Right atrium auricular region (tissue), 2 donors: ENCODE measurements at regions not wholly inside any gene's neighbourhood (a gene's known extent, or its start where the extent isn't known, plus 50 kb on each side); places are given as distances from the start of the nearest gene placed in this dataset.

Experiments
- DNase-seq: peaks from one replicate; pipeline ENCODE4 v3.0.0-alpha.2; 2019; ENCODE audit warnings: low spot score
- H3K27ac ChIP-seq, 2 donors: fragments of 200-600 bp; sonication (generic); 1 replicate in 1 of 2; 2 replicates in 1 of 2; pipeline ENCODE4 v1.5.1; 2016 to 2019
- H3K27me3 ChIP-seq, 2 donors: fragments of 200-600 bp; sonication (generic); one replicate each; pipeline versions ENCODE4 v1.5.1 to v1.6.0; 2017 to 2019
- H3K36me3 ChIP-seq: fragments of 200-600 bp; sonication (generic); one replicate; pipeline ENCODE4 v1.5.1; 2016
- H3K4me1 ChIP-seq, 2 donors: fragments of 200-600 bp; sonication (generic); one replicate each; pipeline versions ENCODE4 v1.5.1 to v1.6.0; 2017 to 2019
- H3K4me3 ChIP-seq, 2 donors: fragments of 200-600 bp; sonication (generic); 1 replicate in 1 of 2; 2 replicates in 1 of 2; pipeline ENCODE4 v1.5.1; 2017 to 2019; ENCODE audit warnings: mild to moderate bottlenecking in 1 of 2, moderate library complexity in 1 of 2
- H3K9me3 ChIP-seq, 2 donors: fragments of 200-600 bp; sonication (generic); one replicate each; pipeline ENCODE4 v1.5.1; 2019
- TF ChIP-seq, protein P1 (sequence below), 2 donors: fragments of 200-600 bp; sonication (generic); IDR thresholded peaks; one replicate each; pipeline ENCODE4 v1.5.1; 2019; ENCODE audit warnings: antibody characterized with exemption in 2 of 2

DNA sequence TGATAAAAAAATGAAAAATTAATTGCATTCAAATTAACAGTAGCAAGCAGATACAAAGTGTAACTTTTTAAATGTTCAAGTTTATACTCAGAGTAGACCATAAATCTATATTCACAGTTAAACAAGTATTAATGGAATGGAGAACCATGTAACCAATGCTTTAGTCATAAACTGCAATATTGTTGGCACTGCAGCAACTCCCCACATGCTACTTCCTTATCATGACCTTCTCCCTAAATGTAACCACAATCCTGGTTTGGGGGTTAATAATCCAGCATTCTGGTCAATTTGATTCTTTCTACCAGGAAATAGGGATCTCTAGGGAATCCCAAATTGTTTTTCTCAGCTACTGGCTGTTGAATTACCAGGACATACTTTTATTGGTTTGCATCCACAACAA is 223.9 kb upstream of the DCAF8L1 start:
- H3K9me3 ChIP-seq: no peaks in the 10 kb centered on the region
- H3K4me3 ChIP-seq: no peak overlapping the region
- no peak overlapping the region for H3K27ac ChIP-seq
- no peaks in the 10 kb centered on the region for H3K36me3 ChIP-seq
- no peaks in the 10 kb centered on the region for H3K27me3 ChIP-seq
- no peaks in the 10 kb centered on the region for H3K4me1 ChIP-seq
- no peak for DNase-seq
- TF ChIP-seq, protein P1, sequence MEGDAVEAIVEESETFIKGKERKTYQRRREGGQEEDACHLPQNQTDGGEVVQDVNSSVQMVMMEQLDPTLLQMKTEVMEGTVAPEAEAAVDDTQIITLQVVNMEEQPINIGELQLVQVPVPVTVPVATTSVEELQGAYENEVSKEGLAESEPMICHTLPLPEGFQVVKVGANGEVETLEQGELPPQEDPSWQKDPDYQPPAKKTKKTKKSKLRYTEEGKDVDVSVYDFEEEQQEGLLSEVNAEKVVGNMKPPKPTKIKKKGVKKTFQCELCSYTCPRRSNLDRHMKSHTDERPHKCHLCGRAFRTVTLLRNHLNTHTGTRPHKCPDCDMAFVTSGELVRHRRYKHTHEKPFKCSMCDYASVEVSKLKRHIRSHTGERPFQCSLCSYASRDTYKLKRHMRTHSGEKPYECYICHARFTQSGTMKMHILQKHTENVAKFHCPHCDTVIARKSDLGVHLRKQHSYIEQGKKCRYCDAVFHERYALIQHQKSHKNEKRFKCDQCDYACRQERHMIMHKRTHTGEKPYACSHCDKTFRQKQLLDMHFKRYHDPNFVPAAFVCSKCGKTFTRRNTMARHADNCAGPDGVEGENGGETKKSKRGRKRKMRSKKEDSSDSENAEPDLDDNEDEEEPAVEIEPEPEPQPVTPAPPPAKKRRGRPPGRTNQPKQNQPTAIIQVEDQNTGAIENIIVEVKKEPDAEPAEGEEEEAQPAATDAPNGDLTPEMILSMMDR (IDR thresholded peaks at IDR 0.05): no peak

- H3K36me3 ChIP-seq: no peaks in the 10 kb centered on the region
- H3K27me3 ChIP-seq: no peaks in the 10 kb centered on the region
- no peak overlapping the region for H3K27ac ChIP-seq
- no peak overlapping the region for H3K4me3 ChIP-seq
- DNase-seq: no peak
- TF ChIP-seq, protein P1 (IDR thresholded peaks at IDR 0.05): no peak
- H3K9me3 ChIP-seq: no peaks in the 10 kb centered on the region
- no peaks in the 10 kb centered on the region for H3K4me1 ChIP-seq
Observed at GRCh38 chrX:28189011-28189410, 207.8 kb upstream of the DCAF8L1 start.

GRCh38 chrX:28188526-28188925 is 207.3 kb upstream of the DCAF8L1 start:
- no peak for DNase-seq
- TF ChIP-seq, protein P1 (IDR thresholded peaks at IDR 0.05): no peak
- H3K36me3 ChIP-seq: no peaks in the 10 kb centered on the region
- H3K4me3 ChIP-seq: no peak overlapping the region
- no peaks in the 10 kb centered on the region for H3K27me3 ChIP-seq
- H3K9me3 ChIP-seq: no peaks in the 10 kb centered on the region
- H3K27ac ChIP-seq: no peak overlapping the region
- no peaks in the 10 kb centered on the region for H3K4me1 ChIP-seq

DNA sequence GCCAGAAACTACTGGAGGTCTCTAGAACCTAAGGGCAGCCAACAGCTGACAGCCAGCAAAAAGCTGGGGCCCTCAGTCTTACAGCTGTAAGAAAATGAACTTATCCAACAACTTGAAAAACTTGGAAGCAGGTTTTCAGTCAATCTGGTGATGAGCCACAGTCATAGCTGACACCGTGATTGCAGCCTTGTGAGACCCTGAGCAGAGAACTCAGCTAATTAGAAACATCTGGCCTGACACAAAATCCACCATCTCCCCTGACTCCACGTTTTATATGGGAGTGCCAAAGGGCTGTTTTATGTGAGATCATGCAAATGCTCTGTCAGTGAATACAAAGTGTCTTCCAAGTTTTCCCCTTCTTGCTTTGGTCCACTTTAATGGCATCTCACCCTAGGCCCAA is 198.8 kb upstream of the DCAF8L1 start:
- DNase-seq: no peak
- Histone ChIP-seq H3K27ac (no peak overlapping the region), H3K36me3 (no peaks in the 10 kb centered on the region), H3K4me1 (no peaks in the 10 kb centered on the region), H3K9me3 (no peaks in the 10 kb centered on the region), H3K4me3 (no peak overlapping the region), H3K27me3 (no peaks in the 10 kb centered on the region)
- TF ChIP-seq, protein P1 (IDR thresholded peaks at IDR 0.05): no peak

DNA sequence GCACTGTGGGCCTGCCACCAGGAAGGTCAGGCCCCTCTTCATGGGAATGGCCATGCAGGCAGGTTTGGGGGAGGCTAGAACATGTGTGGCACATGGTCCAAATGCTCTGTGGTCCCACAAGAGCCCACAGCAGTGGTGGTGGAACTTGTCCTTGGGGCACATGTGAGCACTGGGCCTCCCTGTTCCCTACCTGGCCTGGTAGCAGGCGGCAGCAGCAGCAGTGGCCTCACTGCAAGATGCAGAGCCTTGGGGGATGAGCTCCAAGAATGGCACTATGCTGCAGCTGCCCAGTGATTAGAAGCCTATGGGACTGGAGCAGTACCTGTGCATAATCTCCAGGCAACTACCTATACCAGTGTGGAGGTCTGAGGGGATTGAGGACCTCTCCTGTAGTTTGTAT is 197.0 kb upstream of the DCAF8L1 start:
- no peaks in the 10 kb centered on the region for H3K4me1 ChIP-seq
- TF ChIP-seq, protein P1 (IDR thresholded peaks at IDR 0.05): no peak

DNA sequence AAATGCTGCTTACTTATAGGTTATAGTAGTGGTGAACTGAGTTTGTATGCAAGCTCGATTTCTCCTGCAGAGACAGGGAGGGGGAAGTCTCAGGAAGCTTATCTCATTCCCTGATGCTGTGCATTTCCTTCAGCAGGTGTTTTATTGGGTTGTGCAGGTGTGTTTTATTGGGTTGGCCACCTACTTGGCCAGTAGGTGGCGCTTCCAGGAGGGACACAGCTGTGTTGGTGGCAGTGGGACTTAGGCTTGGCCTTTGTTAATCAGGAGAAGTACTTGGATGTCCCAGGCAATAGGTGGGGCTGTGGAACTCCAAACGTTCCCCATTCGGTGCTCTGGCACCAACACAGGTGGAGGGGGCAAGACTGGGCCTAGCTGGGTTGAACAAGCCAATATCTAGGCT is 196.0 kb upstream of the DCAF8L1 start:
- H3K4me3 ChIP-seq: no peak overlapping the region
- H3K36me3 ChIP-seq: no peaks in the 10 kb centered on the region
- no peaks in the 10 kb centered on the region for H3K4me1 ChIP-seq
- TF ChIP-seq, protein P1 (IDR thresholded peaks at IDR 0.05): no peak
- H3K27me3 ChIP-seq: no peaks in the 10 kb centered on the region
- no peak for DNase-seq
- H3K27ac ChIP-seq: no peak overlapping the region
- H3K9me3 ChIP-seq: no peaks in the 10 kb centered on the region

More for the DNA sequence above, 197.0 kb upstream of the DCAF8L1 start:
- Histone ChIP-seq H3K9me3 (no peaks in the 10 kb centered on the region), H3K27me3 (no peaks in the 10 kb centered on the region), H3K4me3 (no peak overlapping the region), H3K27ac (no peak overlapping the region), H3K36me3 (no peaks in the 10 kb centered on the region)
- DNase-seq: no peak
